ENCODE measurements at regions not wholly inside any gene's neighbourhood (a gene's known extent, or its start where the extent isn't known, plus 50 kb on each side); places are given as distances from the start of the nearest gene placed in this dataset.

DNA sequence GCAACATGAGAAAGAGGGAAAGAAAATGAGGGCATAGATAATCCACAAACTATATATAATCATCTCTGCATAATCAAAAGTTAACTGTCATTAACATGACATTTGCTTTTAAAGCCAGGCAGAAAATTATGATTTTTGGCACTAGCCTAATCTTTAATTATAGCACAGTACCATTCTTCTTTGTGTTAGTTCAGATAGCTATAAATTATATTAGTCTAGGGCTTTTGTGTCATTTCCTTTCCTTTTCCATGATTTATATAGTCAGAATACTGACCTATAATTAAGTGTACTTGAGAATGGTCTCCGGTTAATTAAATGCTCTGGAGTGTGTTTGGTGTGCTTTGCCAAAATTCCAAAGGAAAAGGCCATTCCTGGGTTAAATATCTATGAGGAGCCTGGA is 441.9 kb upstream of the THRB start:
- no peaks in the 10 kb centered on the region for H3K36me3 ChIP-seq (ENCODE audit: control insufficient read depth, insufficient read depth, low read length)
- no peak overlapping the region for H3K4me3 ChIP-seq (ENCODE audit: low read depth, low read length)
- TF ChIP-seq, protein P1, sequence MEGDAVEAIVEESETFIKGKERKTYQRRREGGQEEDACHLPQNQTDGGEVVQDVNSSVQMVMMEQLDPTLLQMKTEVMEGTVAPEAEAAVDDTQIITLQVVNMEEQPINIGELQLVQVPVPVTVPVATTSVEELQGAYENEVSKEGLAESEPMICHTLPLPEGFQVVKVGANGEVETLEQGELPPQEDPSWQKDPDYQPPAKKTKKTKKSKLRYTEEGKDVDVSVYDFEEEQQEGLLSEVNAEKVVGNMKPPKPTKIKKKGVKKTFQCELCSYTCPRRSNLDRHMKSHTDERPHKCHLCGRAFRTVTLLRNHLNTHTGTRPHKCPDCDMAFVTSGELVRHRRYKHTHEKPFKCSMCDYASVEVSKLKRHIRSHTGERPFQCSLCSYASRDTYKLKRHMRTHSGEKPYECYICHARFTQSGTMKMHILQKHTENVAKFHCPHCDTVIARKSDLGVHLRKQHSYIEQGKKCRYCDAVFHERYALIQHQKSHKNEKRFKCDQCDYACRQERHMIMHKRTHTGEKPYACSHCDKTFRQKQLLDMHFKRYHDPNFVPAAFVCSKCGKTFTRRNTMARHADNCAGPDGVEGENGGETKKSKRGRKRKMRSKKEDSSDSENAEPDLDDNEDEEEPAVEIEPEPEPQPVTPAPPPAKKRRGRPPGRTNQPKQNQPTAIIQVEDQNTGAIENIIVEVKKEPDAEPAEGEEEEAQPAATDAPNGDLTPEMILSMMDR (IDR thresholded peaks at IDR 0.05; ENCODE audit: insufficient read depth, low read depth, low read length), result no peak
- H3K27me3 ChIP-seq (ENCODE audit: control insufficient read depth, insufficient read depth, low read length), result no peaks in the 10 kb centered on the region
- ChIA-PET CTCF (no interaction called here), POLR2A (no interaction called here)
- no peak for DNase-seq (ENCODE audit: low read depth)

DNA sequence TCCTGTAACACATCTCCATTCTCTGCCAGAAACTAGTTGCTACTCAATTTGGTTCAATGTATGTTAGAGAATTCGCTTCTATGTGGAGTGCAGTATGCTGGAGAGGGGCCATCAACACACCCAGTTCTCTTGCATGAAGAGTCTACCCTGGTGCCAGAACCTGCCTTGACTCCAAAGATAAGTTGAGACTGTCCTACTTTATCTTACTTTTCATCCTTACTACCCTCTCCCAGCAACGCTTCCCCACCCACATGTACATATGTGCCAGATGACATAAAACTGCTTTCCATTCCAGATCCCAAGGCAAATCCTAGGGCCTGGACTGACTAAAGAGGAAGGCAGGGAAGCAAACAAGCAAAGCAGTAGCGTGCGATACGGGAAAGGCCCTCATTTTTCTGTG is 442.6 kb upstream of the THRB start:
- ChIA-PET CTCF (no interaction called here), POLR2A (no interaction called here)
- no peaks in the 10 kb centered on the region for H3K27me3 ChIP-seq (ENCODE audit: control insufficient read depth, insufficient read depth, low read length)
- no peak overlapping the region for H3K4me3 ChIP-seq (ENCODE audit: low read depth, low read length)
- no peak for DNase-seq (ENCODE audit: low read depth)
- H3K36me3 ChIP-seq (ENCODE audit: control insufficient read depth, insufficient read depth, low read length), result no peaks in the 10 kb centered on the region
- TF ChIP-seq, protein P1 (IDR thresholded peaks at IDR 0.05; ENCODE audit: insufficient read depth, low read depth, low read length), result no peak

DNA sequence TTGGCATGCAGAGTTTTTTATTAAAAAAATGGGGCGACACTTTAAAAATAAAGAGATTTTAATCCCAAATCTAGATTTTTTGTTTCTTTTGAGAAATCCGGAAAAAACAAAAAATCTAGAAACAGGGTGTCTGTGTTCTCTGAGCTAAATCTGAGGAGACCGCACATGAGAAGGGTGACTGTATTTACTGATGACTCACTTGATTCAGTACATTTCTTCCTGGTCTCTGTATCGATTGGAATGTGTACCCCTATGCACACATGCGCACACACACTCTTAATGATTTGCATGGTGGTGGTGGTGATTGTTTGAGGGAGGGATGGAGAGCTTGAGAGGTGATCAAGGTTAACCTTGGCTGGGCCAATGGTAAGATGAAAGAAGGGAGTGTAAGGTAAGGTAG is 443.1 kb upstream of the THRB start:
- TF ChIP-seq, protein P1 (IDR thresholded peaks at IDR 0.05; ENCODE audit: insufficient read depth, low read depth, low read length), result no peak
- no peaks in the 10 kb centered on the region for H3K27me3 ChIP-seq (ENCODE audit: control insufficient read depth, insufficient read depth, low read length)
- CTCF ChIA-PET, result no interaction called here
- POLR2A ChIA-PET, result no interaction called here
- H3K4me3 ChIP-seq (ENCODE audit: low read depth, low read length), result no peak overlapping the region
- no peak for DNase-seq (ENCODE audit: low read depth)
- H3K36me3 ChIP-seq (ENCODE audit: control insufficient read depth, insufficient read depth, low read length), result no peaks in the 10 kb centered on the region

DNA sequence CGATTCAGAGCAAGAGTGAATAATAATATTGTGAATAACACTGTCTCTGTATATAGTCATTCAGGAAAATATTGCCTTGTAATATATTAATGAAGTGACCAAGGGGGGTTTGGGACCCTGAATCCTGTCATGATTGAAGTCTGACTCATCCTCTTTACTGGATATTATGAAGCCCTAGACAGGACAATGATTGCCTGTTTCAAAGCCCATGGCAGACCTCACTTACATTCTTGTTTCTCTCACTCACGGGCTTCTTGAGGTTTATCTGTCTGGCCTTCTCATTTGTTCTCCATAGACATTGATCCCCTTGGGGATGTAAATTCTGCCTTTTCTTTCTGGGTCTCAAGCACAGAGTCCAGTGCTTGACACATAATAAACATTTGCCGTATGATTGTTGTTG is 449.3 kb upstream of the THRB start:
- Histone ChIP-seq H3K27me3 (ENCODE audit: control insufficient read depth, insufficient read depth, low read length) (no peaks in the 10 kb centered on the region), H3K36me3 (ENCODE audit: control insufficient read depth, insufficient read depth, low read length) (no peaks in the 10 kb centered on the region), H3K4me3 (ENCODE audit: low read depth, low read length) (no peak overlapping the region)
- ChIA-PET POLR2A (no interaction called here), CTCF (no interaction called here)
- TF ChIP-seq, protein P1 (IDR thresholded peaks at IDR 0.05; ENCODE audit: insufficient read depth, low read depth, low read length), result no peak
- DNase-seq (ENCODE audit: low read depth), result no peak

DNA sequence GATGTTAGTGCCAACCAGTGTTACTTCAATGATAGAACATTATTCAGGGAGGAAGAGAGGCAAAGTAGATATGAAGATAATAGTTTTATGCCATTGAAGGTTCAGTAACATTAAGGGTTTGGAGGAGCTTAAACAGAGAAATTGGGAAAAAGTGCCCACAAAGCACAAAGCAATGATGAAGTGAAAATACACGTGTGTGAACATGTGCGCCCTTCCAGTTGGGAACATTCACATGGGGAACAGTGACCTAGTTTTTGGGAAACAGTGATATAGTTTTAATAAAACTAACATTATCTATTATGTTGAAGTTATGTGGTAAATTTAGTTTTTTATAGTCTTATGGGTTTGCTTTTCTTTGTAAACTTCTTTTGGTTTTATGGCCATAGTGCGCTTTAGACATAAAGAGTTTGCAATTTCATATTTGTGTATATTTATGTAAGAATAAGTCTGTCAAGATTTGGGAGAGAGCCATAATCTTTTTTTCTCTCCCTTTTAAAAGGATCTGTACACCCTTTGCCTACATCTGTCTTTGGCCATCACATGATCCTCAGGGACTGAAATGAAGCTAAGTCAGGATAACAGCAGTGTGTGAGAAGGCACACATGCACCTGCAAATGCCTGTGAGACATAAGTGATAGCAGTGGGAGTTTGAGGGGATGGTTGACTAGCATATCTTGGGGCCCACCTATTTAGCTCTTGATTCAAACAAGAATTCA is 450.3 kb upstream of the THRB start:
- ChIA-PET POLR2A (no interaction called here), CTCF (no interaction called here)
- H3K36me3 ChIP-seq (ENCODE audit: control insufficient read depth, insufficient read depth, low read length), result no peaks in the 10 kb centered on the region
- TF ChIP-seq, protein P1 (IDR thresholded peaks at IDR 0.05; ENCODE audit: insufficient read depth, low read depth, low read length), result no peak
- no peak for DNase-seq (ENCODE audit: low read depth)
- H3K27me3 ChIP-seq (ENCODE audit: control insufficient read depth, insufficient read depth, low read length), result no peaks in the 10 kb centered on the region
- H3K4me3 ChIP-seq (ENCODE audit: low read depth, low read length), result no peak overlapping the region
